ENCODE measurements at regions not wholly inside any gene's neighbourhood (a gene's known extent, or its start where the extent isn't known, plus 50 kb on each side); places are given as distances from the start of the nearest gene placed in this dataset.

GRCh38 chr1:58123051-58123450 lies 423.5 kb downstream of the OMA1 start:
- intact Hi-C loops (cut with DNase I): no loop called here
- no peak for ATAC-seq
- no peaks in the 10 kb centered on the region for H3K27me3 ChIP-seq
- DNase-seq: no peak
- H3K36me3 ChIP-seq (replicated peaks in 1 of 2; ENCODE audit: insufficient read depth in 1 of 2, low read depth in 2 of 2): no peaks in the 10 kb centered on the region
- no peaks in the 10 kb centered on the region for H3K9me3 ChIP-seq
- H3K4me3 ChIP-seq: no peak overlapping the region
- H3K4me1 ChIP-seq: no peaks in the 10 kb centered on the region
- WGBS, 2 donors: 75 to 88% methylated on average over 2 of the region's 2 CpGs
- TF ChIP-seq CTCF (IDR thresholded peaks at IDR 0.05) (no peak), POLR2A (IDR thresholded peaks at IDR 0.05) (no peak)
- H3K27ac ChIP-seq: no peak overlapping the region

- no peak for TF ChIP-seq POLR2A (IDR thresholded peaks at IDR 0.05)
- no peak for TF ChIP-seq CTCF (IDR thresholded peaks at IDR 0.05)
- Histone ChIP-seq H3K9me3 (no peaks in the 10 kb centered on the region), H3K36me3 (replicated peaks in 1 of 2; ENCODE audit: insufficient read depth in 1 of 2, low read depth in 2 of 2) (no peaks in the 10 kb centered on the region), H3K27ac (no peak overlapping the region), H3K4me3 (no peak overlapping the region), H3K27me3 (no peaks in the 10 kb centered on the region), H3K4me1 (no peaks in the 10 kb centered on the region)
- intact Hi-C loops (cut with DNase I): no loop called here
- ATAC-seq (no peak), DNase-seq (no peak)
- 47 to 73% methylated on average over 2 of the region's 2 CpGs for WGBS, 2 donors
These were observed 426.6 kb downstream of the OMA1 start for GRCh38 chr1:58119971-58120370.

GRCh38 chr1:58116284-58116683 lies 430.2 kb downstream of the OMA1 start:
- intact Hi-C loops (cut with DNase I): no loop called here

GRCh38 chr1:58109646-58110200 lies 436.8 kb downstream of the OMA1 start:
- H3K9me3 ChIP-seq: no peaks in the 10 kb centered on the region
- intact Hi-C loops (cut with DNase I): no loop called here
- TF ChIP-seq POLR2A (IDR thresholded peaks at IDR 0.05) (no peak), CTCF (IDR thresholded peaks at IDR 0.05) (no peak)
- H3K27me3 ChIP-seq: no peaks in the 10 kb centered on the region
- DNase-seq: no peak
- no peak overlapping the region for H3K4me3 ChIP-seq
- WGBS, 2 donors: 88 to 97% methylated on average over 2 of the region's 2 CpGs
- H3K27ac ChIP-seq: no peak overlapping the region
- no peaks in the 10 kb centered on the region for H3K4me1 ChIP-seq
- H3K36me3 ChIP-seq (replicated peaks in 1 of 2; ENCODE audit: insufficient read depth in 1 of 2, low read depth in 2 of 2): no peaks in the 10 kb centered on the region
- no peak for ATAC-seq

More at GRCh38 chr1:58116284-58116683, 430.2 kb downstream of the OMA1 start:
- Histone ChIP-seq H3K4me3 (no peak overlapping the region), H3K36me3 (replicated peaks in 1 of 2; ENCODE audit: insufficient read depth in 1 of 2, low read depth in 2 of 2) (no peaks in the 10 kb centered on the region), H3K27ac (no peak overlapping the region), H3K4me1 (no peaks in the 10 kb centered on the region), H3K27me3 (no peaks in the 10 kb centered on the region), H3K9me3 (no peaks in the 10 kb centered on the region)
- DNase-seq (no peak), ATAC-seq (no peak)
- TF ChIP-seq POLR2A (IDR thresholded peaks at IDR 0.05) (no peak), CTCF (IDR thresholded peaks at IDR 0.05) (no peak)

GRCh38 chr1:58108783-58109182 lies 437.7 kb downstream of the OMA1 start:
- no peak overlapping the region for H3K27ac ChIP-seq
- ATAC-seq (no peak), DNase-seq (no peak)
- H3K4me3 ChIP-seq: no peak overlapping the region
- intact Hi-C loops (cut with DNase I): no loop called here
- 66 to 76% methylated on average over 2 of the region's 2 CpGs for WGBS, 2 donors
- no peaks in the 10 kb centered on the region for H3K36me3 ChIP-seq (replicated peaks in 1 of 2; ENCODE audit: insufficient read depth in 1 of 2, low read depth in 2 of 2)
- TF ChIP-seq POLR2A (IDR thresholded peaks at IDR 0.05) (no peak), CTCF (IDR thresholded peaks at IDR 0.05) (no peak)
- no peaks in the 10 kb centered on the region for H3K4me1 ChIP-seq
- no peaks in the 10 kb centered on the region for H3K9me3 ChIP-seq
- H3K27me3 ChIP-seq: no peaks in the 10 kb centered on the region

All from body of pancreas (tissue), 4 donors.